Neutrophil (primary cell): ENCODE measurements at regions not wholly inside any gene's neighbourhood (a gene's known extent, or its start where the extent isn't known, plus 50 kb on each side); places are given as distances from the start of the nearest gene placed in this dataset.
"Not testable (repeated sequence)": the region's sequence is repeated elsewhere in the genome, so short reads cannot be mapped to it uniquely, and the experiment has no call there.

Source experiments
- H3K27ac ChIP-seq: fragments of 200-600 bp; sonication (generic); 2 replicates; pipeline ENCODE4 v1.5.1; 2016; ENCODE audit warnings: mild to moderate bottlenecking, moderate library complexity
- H3K27me3 ChIP-seq: fragments of 200-600 bp; sonication (generic); 2 replicates; pipeline ENCODE4 v1.6.0; 2016; ENCODE audit warnings: mild to moderate bottlenecking
- H3K36me3 ChIP-seq: fragments of 200-600 bp; sonication (generic); 2 replicates; pipeline ENCODE4 v1.5.1; 2017
- H3K4me1 ChIP-seq, 2 experiments: fragments of 200-600 bp in 1 of 2; sonication (generic) in 1 of 2; 1 replicate in 1 of 2; 2 replicates in 1 of 2; pipeline versions ENCODE4 v1.5.1 to v1.6.1; 2013 to 2016; ENCODE audit warnings: low read depth in 1 of 2, low read length in 1 of 2, mild to moderate bottlenecking in 1 of 2, moderate library complexity in 1 of 2; ENCODE audit not compliant: control insufficient read depth in 1 of 2, insufficient read depth in 1 of 2
- H3K4me3 ChIP-seq, 2 experiments: fragments of 200-600 bp in 1 of 2; sonication (generic) in 1 of 2; 1 replicate in 1 of 2; 2 replicates in 1 of 2; pipeline ENCODE4 v1.5.1; 2013 to 2016; ENCODE audit warnings: low read depth in 1 of 2, low read length in 1 of 2, mild to moderate bottlenecking in 1 of 2, moderate library complexity in 1 of 2
- H3K9me3 ChIP-seq: fragments of 200-600 bp; sonication (generic); 2 replicates; pipeline ENCODE4 v1.5.1; 2016
- TF ChIP-seq, protein P1 (sequence below): fragments of 200-600 bp; sonication (generic); IDR thresholded peaks from 2 replicates; pipeline ENCODE4 v1.5.1; 2016; ENCODE audit warnings: antibody characterized with exemption

DNA sequence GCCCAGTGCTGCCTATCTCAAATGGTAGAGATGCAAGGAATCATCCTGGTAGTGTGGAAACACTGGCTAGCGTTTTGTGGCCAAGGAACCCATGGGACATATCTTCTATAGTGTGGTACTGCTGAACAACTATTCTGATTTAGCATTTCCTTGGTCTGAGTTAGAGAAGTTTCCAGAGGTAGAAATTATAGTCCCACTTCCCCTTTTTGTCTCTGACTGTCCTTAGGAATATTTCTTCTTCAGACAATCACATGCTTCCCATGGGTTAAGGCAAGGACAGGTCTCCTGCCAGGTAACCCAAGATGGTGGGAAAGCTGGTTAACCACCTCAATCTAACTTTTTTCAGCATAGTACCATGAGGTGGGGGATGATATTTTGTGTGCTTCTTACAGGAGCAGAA is 729.5 kb upstream of the LRRTM4 start:
- no peaks in the 10 kb centered on the region for H3K9me3 ChIP-seq
- no peaks in the 10 kb centered on the region for H3K4me1 ChIP-seq
- H3K4me3 ChIP-seq: no peak overlapping the region
- no peak overlapping the region for H3K27ac ChIP-seq
- no peaks in the 10 kb centered on the region for H3K27me3 ChIP-seq
- no peaks in the 10 kb centered on the region for H3K36me3 ChIP-seq
- TF ChIP-seq, protein P1, sequence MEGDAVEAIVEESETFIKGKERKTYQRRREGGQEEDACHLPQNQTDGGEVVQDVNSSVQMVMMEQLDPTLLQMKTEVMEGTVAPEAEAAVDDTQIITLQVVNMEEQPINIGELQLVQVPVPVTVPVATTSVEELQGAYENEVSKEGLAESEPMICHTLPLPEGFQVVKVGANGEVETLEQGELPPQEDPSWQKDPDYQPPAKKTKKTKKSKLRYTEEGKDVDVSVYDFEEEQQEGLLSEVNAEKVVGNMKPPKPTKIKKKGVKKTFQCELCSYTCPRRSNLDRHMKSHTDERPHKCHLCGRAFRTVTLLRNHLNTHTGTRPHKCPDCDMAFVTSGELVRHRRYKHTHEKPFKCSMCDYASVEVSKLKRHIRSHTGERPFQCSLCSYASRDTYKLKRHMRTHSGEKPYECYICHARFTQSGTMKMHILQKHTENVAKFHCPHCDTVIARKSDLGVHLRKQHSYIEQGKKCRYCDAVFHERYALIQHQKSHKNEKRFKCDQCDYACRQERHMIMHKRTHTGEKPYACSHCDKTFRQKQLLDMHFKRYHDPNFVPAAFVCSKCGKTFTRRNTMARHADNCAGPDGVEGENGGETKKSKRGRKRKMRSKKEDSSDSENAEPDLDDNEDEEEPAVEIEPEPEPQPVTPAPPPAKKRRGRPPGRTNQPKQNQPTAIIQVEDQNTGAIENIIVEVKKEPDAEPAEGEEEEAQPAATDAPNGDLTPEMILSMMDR: no peak

DNA sequence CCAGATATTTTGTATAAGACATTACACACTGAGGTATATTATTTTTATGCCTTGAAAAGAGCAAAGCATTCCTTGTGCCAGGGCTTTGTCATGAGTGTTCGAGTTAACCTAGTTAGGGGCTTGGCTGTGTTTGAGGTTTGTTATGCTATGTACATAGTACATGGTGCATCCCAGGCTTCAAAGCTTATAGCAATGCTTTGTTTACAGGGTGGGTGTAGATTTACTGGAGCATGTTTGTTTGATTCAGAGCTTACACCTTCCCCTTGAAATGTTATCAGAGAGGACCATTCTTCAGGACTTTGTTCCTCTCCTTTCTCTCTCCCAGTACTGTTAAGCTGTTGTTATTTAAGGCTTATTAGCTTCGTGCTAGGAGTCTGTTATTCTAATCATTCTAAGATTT is 738.7 kb upstream of the LRRTM4 start:
- H3K9me3 ChIP-seq: no peaks in the 10 kb centered on the region
- TF ChIP-seq, protein P1: no peak
- H3K27me3 ChIP-seq: no peaks in the 10 kb centered on the region
- H3K36me3 ChIP-seq: no peaks in the 10 kb centered on the region
- no peak overlapping the region for H3K4me3 ChIP-seq
- no peak overlapping the region for H3K27ac ChIP-seq
- H3K4me1 ChIP-seq: no peaks in the 10 kb centered on the region

DNA sequence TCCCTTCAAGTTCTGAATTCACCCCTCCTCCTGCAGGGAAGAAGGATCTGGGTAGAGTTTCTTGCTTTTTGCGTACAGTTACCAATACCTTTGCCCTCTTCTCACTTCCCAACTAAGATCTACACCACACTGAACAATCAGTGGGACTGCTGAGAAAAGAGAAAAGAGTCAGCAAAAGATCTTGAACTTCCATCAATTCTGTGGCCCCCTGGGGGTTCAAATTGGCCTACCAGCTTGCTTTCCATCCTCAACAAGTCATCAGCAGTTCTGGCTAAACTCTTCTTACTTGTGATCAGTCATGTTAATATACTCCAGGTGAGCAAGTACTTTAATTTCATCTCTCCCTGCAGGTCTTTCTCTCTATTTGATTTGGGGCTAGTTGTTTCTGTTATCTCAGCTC is 739.3 kb upstream of the LRRTM4 start:
- H3K27me3 ChIP-seq: no peaks in the 10 kb centered on the region
- H3K9me3 ChIP-seq: no peaks in the 10 kb centered on the region
- no peaks in the 10 kb centered on the region for H3K36me3 ChIP-seq
- no peaks in the 10 kb centered on the region for H3K4me1 ChIP-seq
- TF ChIP-seq, protein P1: no peak
- no peak overlapping the region for H3K4me3 ChIP-seq
- no peak overlapping the region for H3K27ac ChIP-seq

DNA sequence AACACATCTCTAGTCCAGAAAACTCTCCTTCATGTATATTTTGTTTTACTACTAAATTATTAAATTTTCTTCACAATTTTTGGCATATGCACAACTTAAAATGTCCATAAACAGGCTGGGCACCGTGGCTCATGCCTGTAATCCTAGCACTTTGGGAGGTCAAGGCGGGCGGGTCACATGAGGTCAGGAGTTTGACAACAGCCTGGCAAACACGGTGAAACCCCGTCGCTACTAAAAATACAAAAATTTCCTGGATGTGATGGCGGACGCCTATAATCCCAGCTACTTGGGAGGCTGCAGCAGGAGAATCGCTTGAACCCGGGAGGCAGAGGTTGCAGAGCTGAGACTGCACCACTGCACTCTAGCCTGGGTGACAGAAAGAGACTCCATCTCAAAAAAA is 739.9 kb upstream of the LRRTM4 start:
- not testable (repeated sequence) for H3K27me3 ChIP-seq, H3K27ac ChIP-seq, H3K4me1 ChIP-seq, H3K36me3 ChIP-seq, H3K9me3 ChIP-seq, H3K4me3 ChIP-seq

DNA sequence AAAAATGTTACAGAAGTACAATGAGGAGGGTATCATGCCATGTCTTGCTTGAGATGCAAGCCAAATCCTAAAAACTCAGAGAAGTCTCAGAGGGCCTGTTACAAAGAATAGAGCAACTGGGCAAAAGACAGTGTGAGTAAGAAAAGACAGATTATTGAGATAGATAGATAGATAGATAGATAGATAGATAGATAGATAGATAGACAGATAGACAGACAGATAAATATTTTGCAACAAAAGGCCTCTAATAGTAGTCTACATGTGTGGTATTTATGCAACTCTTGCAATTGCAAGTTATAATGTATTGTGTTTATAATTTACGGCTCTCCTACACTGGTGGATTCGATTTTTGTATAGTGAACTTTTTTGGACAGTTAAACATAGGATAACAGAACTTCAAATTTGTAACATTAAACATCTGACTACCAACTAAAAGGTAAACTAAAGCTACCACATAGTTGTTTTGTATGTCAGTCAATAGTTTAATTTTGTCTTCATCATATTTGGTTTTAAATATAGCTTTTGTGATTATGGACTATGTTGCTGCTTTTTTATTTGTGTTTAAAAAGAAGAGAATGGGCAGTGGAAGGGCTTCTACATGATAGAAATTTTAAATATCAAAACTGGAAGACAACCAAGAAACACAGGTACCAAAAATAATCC is 740.7 kb upstream of the LRRTM4 start:
- no peaks in the 10 kb centered on the region for H3K9me3 ChIP-seq
- TF ChIP-seq, protein P1: no peak
- no peaks in the 10 kb centered on the region for H3K4me1 ChIP-seq
- no peaks in the 10 kb centered on the region for H3K27me3 ChIP-seq
- no peak overlapping the region for H3K27ac ChIP-seq
- H3K36me3 ChIP-seq: no peaks in the 10 kb centered on the region
- H3K4me3 ChIP-seq: no peak overlapping the region

DNA sequence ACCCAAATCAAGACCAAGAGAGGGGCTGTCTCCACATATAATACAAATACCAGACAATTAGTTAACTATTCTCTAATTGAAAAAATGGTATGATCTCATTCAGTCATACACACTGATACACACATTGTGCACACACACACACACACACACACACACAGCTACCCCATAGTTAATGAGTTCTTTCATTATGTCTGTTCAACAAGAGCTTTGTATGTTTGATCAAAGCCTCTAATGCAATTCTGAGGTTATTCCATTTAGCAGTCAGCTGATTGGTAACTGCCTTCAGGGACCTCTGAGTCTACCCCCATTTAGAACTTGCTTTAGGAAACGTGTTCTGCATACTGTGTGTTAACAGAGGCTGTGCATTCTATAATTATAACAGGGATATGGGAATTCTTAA is 741.4 kb upstream of the LRRTM4 start:
- Histone ChIP-seq H3K9me3 (no peaks in the 10 kb centered on the region), H3K4me1 (no peaks in the 10 kb centered on the region), H3K27me3 (no peaks in the 10 kb centered on the region), H3K27ac (no peak overlapping the region), H3K4me3 (no peak overlapping the region), H3K36me3 (no peaks in the 10 kb centered on the region)
- TF ChIP-seq, protein P1: no peak
